ENCODE measurements at regions not wholly inside any gene's neighbourhood (a gene's known extent, or its start where the extent isn't known, plus 50 kb on each side); places are given as distances from the start of the nearest gene placed in this dataset.

- ATAC-seq (no peak), DNase-seq (no peak)
- TF ChIP-seq CTCF (IDR thresholded peaks at IDR 0.05), result no peak
- peaks cover 4 to 28% of the 10 kb centered on the region in 2 donors for H3K27me3 Mint-ChIP-seq (ENCODE audit: low read depth in 2 of 2)
- Histone ChIP-seq H3K27me3 (ENCODE audit: control insufficient read depth, insufficient read depth, low read length) (no peaks in the 10 kb centered on the region), H3K4me3 (ENCODE audit: low read length) (no peak overlapping the region), H3K9me3 (ENCODE audit: control insufficient read depth, insufficient read depth, low read length) (no peaks in the 10 kb centered on the region), H3K36me3 (ENCODE audit: control insufficient read depth, insufficient read depth, low read length) (no peaks in the 10 kb centered on the region), H3K27ac (ENCODE audit: low read length) (no peak overlapping the region), H3K4me1 (ENCODE audit: control insufficient read depth, insufficient read depth, low read length) (no peaks in the 10 kb centered on the region)
- intact Hi-C loops (cut with micrococcal nuclease), result no loop called here
- H3K27ac Mint-ChIP-seq, result no peak overlapping the region
- H3K4me3 Mint-ChIP-seq, result no peak overlapping the region
- no peaks in the 10 kb centered on the region for H3K36me3 Mint-ChIP-seq
- H3K4me1 Mint-ChIP-seq, result no peaks in the 10 kb centered on the region
- 85% methylated on average over 1 of the region's 1 CpG for WGBS (ENCODE audit: insufficient coverage)
- H3K9me3 Mint-ChIP-seq, result peaks cover 0 to 2% of the 10 kb centered on the region in 2 donors
Measured at GRCh38 chr6:3665608-3666007, 85.9 kb downstream of the PXDC1 start.

- 92% methylated on average over 8 of the region's 8 CpGs for WGBS (ENCODE audit: insufficient coverage)
- no peaks in the 10 kb centered on the region for H3K4me1 Mint-ChIP-seq
Measured at GRCh38 chr6:3664625-3665041, 86.9 kb downstream of the PXDC1 start.

GRCh38 chr6:3663811-3664210, 87.7 kb downstream of the PXDC1 start:
- H3K36me3 Mint-ChIP-seq, result no peaks in the 10 kb centered on the region
- ATAC-seq (no peak), DNase-seq (no peak)
- H3K9me3 Mint-ChIP-seq, result no peaks in the 10 kb centered on the region
- Histone ChIP-seq H3K36me3 (ENCODE audit: control insufficient read depth, insufficient read depth, low read length) (no peaks in the 10 kb centered on the region), H3K27me3 (ENCODE audit: control insufficient read depth, insufficient read depth, low read length) (no peaks in the 10 kb centered on the region), H3K27ac (ENCODE audit: low read length) (no peak overlapping the region), H3K4me3 (ENCODE audit: low read length) (no peak overlapping the region), H3K9me3 (ENCODE audit: control insufficient read depth, insufficient read depth, low read length) (no peaks in the 10 kb centered on the region), H3K4me1 (ENCODE audit: control insufficient read depth, insufficient read depth, low read length) (no peaks in the 10 kb centered on the region)
- H3K4me1 Mint-ChIP-seq, result no peaks in the 10 kb centered on the region
- H3K27ac Mint-ChIP-seq, result no peak overlapping the region
- intact Hi-C loops (cut with micrococcal nuclease), result no loop called here
- H3K27me3 Mint-ChIP-seq (ENCODE audit: low read depth in 2 of 2), result peaks cover 6 to 22% of the 10 kb centered on the region in 2 donors
- no peak overlapping the region for H3K4me3 Mint-ChIP-seq
- 81% methylated on average over 6 of the region's 6 CpGs for WGBS (ENCODE audit: insufficient coverage)
- no peak for TF ChIP-seq CTCF (IDR thresholded peaks at IDR 0.05)

More at GRCh38 chr6:3664625-3665041, 86.9 kb downstream of the PXDC1 start:
- Mint-ChIP-seq H3K9me3 (peaks cover 0 to 2% of the 10 kb centered on the region in 2 donors), H3K27ac (no peak overlapping the region), H3K4me3 (no peak overlapping the region), H3K27me3 (ENCODE audit: low read depth in 2 of 2) (peaks cover 6 to 28% of the 10 kb centered on the region in 2 donors), H3K36me3 (no peaks in the 10 kb centered on the region)
- Histone ChIP-seq H3K27ac (ENCODE audit: low read length) (no peak overlapping the region), H3K27me3 (ENCODE audit: control insufficient read depth, insufficient read depth, low read length) (no peaks in the 10 kb centered on the region), H3K36me3 (ENCODE audit: control insufficient read depth, insufficient read depth, low read length) (no peaks in the 10 kb centered on the region), H3K9me3 (ENCODE audit: control insufficient read depth, insufficient read depth, low read length) (no peaks in the 10 kb centered on the region), H3K4me3 (ENCODE audit: low read length) (no peak overlapping the region), H3K4me1 (ENCODE audit: control insufficient read depth, insufficient read depth, low read length) (no peaks in the 10 kb centered on the region)
- intact Hi-C loops (cut with micrococcal nuclease), result no loop called here
- no peak for DNase-seq
- no peak for ATAC-seq
- no peak for TF ChIP-seq CTCF (IDR thresholded peaks at IDR 0.05)

GRCh38 chr6:3663081-3663480, 88.4 kb downstream of the PXDC1 start:
- 96% methylated on average over 8 of the region's 8 CpGs for WGBS (ENCODE audit: insufficient coverage)
- no peak overlapping the region for H3K27ac ChIP-seq (ENCODE audit: low read length)
- Mint-ChIP-seq H3K9me3 (no peaks in the 10 kb centered on the region), H3K27me3 (ENCODE audit: low read depth in 2 of 2) (peaks cover 6 to 23% of the 10 kb centered on the region in 2 donors), H3K27ac (no peak overlapping the region), H3K4me1 (no peaks in the 10 kb centered on the region), H3K36me3 (no peaks in the 10 kb centered on the region), H3K4me3 (no peak overlapping the region)
- no peaks in the 10 kb centered on the region for H3K27me3 ChIP-seq (ENCODE audit: control insufficient read depth, insufficient read depth, low read length)
- H3K36me3 ChIP-seq (ENCODE audit: control insufficient read depth, insufficient read depth, low read length), result no peaks in the 10 kb centered on the region
- DNase-seq (no peak), ATAC-seq (no peak)
- H3K4me1 ChIP-seq (ENCODE audit: control insufficient read depth, insufficient read depth, low read length), result no peaks in the 10 kb centered on the region
- intact Hi-C loops (cut with micrococcal nuclease), result no loop called here
- no peaks in the 10 kb centered on the region for H3K9me3 ChIP-seq (ENCODE audit: control insufficient read depth, insufficient read depth, low read length)
- H3K4me3 ChIP-seq (ENCODE audit: low read length), result no peak overlapping the region
- no peak for TF ChIP-seq CTCF (IDR thresholded peaks at IDR 0.05)

All from natural killer cell (primary cell).